Fibroblast of lung (primary cell): ENCODE measurements at regions not wholly inside any gene's neighbourhood (a gene's known extent, or its start where the extent isn't known, plus 50 kb on each side); places are given as distances from the start of the nearest gene placed in this dataset.

Source experiments
- CTCF ChIP-seq, 2 donors: IDR thresholded peaks in 1 of 2; conservative IDR thresholded peaks in 1 of 2; 1 replicate in 1 of 2; 2 replicates in 1 of 2; pipeline ENCODE4 v1.5.1; 2011 to 2012; ENCODE audit warnings: low read length in 2 of 2, control low read depth in 1 of 2, inconsistent platforms in 1 of 2, low read depth in 1 of 2, mild to moderate bottlenecking in 1 of 2
- EZH2 ChIP-seq: IDR thresholded peaks from 2 replicates; pipeline ENCODE4 v1.5.1; 2012; ENCODE audit warnings: low read length, control low read depth, mild to moderate bottlenecking; ENCODE audit errors: missing control alignments

- no peak for TF ChIP-seq CTCF (conservative IDR thresholded peaks at IDR 0.05 in 1 of 2, IDR thresholded peaks at IDR 0.05 in 1 of 2; ENCODE audit: low read depth in 1 of 2, low read length in 2 of 2)
- no peak for TF ChIP-seq EZH2
Measured at GRCh38 chr2:186068139-186068801, 329.7 kb downstream of the FSIP2 start.
